HG03457 (cell line): ENCODE measurements at regions not wholly inside any gene's neighbourhood (a gene's known extent, or its start where the extent isn't known, plus 50 kb on each side); places are given as distances from the start of the nearest gene placed in this dataset.
"Not testable (repeated sequence)": the region's sequence is repeated elsewhere in the genome, so short reads cannot be mapped to it uniquely, and the experiment has no call there.

Source experiments
- ATAC-seq: cut with Tn5 transposase; IDR thresholded peaks from one replicate; pipeline ENCODE4 v1.9.1; 2021; ENCODE audit warnings: moderate number of reproducible peaks; ENCODE audit not compliant: unreplicated experiment

DNA sequence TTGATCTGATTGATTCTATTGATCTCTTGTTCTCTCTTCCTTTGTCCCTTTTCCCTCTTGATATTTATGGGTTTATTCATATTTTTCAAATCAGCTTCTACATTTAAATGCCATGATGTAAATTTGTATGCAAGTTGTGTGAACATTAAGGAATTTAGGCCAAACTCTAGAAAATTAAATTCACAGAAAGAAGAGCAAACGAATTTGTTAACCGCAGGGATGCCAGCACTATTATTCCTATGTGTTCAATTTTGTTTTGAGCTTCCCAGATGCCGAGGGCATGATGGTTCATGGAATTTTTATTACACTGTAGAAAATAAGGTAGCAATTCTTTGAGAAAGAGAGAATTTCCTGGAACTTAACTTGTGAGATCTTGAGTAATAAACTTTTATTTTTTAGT is 220.9 kb downstream of the BUB3 start:
- ATAC-seq: no peak

DNA sequence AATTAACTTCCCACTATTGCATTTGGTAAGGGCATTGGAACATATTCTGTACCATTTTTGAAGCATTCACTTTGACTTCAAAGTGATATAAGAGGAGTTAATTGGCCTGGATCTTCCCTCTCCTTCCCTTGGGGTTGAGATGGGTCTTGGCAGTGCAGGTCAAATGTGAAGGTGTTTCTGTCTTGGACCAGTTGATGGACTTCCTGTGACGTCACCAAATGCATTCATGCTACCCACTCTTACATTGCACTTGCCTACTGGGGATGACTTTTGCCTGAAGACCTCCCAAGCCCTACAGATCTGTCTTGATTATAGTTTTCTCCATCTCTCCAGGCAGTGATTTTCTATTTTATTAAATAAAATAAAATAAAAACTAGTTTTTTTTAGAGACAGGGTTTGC is 221.5 kb downstream of the BUB3 start:
- ATAC-seq: no peak

DNA sequence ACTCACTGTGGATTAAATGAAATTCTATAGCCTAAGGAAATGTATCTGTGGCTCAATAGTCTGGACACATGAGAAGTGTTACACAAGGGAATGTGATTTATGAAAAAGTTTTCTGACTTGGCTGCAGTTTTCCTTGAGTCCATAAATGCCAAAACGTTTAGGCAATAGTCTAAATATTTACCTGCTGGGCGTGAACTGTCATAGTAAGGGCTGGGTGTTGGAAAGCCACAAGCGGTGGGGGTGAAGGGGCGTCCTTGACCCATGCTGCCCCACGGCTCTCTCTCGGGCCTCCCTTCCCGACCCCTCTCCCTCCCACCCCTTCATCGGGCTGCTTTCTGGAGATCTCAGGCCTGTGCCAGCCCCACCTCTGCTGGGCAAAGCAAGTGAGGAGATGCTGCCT is 223.7 kb downstream of the BUB3 start:
- ATAC-seq: no peak

DNA sequence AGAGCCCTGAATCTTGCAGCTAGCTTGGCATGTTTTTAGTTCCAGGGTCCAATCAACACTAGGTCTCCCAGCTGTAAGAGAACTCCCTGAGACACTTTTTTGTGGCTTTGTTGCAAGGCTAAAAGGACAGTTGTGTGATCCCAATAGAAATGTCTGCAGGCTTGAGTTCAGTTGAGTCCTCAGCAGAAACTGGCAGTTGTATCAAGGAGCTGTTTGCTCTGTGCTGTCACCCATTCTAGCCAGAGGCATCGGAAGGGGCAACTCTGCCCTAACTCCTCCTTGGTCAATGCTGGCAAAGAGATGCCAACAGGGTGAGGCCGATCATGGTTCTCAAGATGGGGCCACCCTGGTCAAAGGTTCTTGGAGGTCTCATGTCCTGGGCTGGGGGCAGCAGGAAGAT is 224.1 kb downstream of the BUB3 start:
- no peak for ATAC-seq

DNA sequence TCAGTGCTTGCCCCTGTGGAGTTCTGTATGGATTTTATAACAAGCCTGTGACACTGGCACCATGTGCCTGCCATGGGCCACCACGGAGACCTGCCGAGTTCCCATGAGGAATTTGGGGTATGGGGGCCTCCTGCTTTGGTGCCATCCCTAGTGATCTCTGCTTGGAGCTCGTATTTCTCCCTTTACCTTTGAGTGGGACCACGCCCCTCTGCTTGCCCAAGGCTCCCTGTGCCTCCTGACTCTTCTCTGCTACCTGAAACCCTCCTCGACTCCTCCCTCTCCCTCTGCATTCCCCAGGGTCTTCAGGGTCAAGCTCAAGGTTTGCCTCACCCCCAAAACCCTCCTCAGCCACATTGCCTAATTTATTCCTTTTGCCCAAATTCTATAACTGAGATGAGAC is 225.0 kb downstream of the BUB3 start:
- ATAC-seq: no peak

DNA sequence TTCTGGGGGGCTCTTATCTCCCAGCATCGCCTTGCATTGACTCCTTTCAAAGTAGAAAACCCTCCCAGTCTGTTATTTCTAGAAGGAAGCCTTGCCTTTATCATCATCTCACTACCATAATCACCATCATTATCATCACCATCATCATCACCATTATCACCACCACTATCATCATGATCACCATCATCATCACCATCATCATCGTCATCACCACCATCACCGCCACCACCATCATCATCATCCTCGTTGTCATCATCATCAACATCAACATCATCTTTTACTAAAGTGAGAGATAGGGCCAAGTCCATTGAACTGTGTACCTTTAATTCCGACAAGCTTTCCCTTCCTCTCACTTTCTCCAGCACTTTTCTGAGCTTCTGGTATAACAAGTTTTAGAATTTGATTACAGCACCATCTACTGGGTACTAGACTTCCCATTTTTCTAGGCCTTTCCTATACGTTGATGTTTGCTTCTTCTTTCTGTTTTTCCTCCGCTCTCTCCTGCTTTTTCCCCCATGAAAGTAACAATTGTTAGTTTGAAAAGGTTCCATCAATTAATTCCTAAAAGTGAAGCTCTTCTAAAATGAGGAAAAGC is 226.4 kb downstream of the BUB3 start:
- no peak for ATAC-seq

DNA sequence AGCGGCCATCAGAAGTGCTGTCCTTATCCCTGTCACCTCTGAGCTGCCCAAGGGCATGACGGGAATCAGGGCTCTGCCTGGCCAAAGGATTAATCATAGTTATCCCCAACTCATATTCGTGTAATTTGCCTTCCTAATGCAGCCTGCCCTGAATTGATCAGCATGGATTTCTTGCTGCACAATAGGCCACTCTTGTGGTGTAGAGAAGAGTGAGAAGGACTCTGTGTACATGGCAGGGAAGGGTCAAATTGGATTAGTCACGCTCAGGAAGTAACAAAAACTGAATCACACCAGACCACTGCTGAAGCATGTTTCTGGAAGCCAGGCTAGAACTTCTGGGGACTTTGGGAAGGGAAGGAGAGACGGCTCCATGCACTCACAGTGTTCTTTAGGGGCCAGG is 227.0 kb downstream of the BUB3 start:
- no peak for ATAC-seq

DNA sequence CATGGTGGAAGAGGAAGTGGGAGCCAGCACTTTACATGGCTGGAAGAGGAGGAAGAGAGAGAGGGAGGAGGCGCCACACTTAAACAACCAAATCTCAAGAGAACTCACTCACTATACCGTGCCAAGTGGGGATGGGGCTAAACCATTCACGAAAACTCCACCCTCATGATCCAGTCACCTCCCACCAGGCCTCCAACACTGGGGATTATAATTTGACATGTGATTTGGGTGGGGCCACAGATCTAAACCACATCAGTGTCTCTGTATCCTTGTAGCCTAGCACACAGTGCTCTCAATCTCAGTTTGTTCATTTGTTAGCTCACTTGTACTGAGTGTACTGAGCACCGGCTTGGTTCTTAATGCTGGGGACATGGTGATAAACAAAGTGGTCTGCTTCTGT is 228.3 kb downstream of the BUB3 start:
- ATAC-seq: no peak

DNA sequence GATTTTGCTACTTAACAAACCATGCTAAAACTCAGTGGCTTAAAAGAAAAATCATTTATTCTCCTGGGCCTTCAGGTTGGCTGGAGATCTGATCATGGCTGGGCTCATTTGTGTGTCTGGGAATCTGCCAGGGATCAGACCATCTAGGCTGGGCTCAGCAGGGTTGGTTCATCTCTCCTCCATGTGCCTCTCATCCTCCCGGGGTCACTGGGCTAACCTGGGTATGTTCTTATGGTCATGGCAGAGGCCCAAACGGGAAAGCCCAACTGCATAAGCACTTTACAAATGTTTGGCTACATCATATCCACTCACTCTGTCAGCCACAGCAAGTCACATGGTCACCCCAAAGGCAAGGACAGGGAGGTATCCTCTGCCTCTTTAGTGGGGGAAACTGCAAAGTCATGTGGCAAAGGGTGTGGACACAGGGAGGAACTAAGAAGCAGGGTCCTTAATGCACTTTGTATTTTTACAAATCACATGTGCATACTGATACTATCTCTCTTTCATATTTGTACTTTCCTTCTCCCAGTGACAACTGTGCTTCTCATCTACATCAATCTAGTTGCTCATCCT is 231.4 kb downstream of the BUB3 start:
- ATAC-seq: no peak

DNA sequence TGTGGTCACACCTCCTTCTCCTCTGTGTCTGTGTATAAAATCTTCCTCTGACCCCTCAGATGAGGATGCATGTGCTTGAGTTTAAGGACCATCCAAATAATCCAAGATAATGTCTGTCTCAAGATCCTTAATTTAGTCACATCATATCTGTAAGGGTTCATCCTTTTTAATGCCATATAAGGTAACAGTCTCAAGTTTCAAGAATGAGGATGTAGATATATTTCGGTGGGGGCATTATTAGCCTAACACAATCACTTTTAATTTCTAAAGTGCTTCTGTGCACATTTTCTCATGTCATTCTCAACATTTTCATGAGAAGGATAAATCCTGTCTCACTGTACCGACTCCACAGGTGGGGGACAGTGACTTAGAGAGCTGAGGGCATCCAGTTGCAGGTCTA is 235.3 kb downstream of the BUB3 start:
- no peak for ATAC-seq

DNA sequence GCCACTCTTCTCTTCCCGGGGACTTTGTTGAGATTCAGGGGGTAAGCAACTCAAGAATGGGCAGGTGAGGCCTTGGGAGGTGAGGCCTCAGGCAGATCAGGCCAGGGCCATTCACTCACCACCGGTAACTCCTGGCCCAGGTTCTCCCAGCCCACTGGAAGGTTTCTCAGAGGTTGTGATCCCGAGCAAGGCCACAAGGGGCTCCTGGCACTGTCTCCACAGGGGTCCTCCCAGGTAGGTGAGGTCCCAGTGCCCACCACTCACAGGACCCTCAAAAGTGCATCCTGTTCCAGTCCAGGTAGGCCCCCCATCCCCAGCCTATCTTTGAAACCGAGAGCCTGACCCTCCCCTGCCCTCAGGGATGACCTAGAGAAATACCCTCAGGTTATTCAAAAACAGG is 236.1 kb downstream of the BUB3 start:
- ATAC-seq: no peak

DNA sequence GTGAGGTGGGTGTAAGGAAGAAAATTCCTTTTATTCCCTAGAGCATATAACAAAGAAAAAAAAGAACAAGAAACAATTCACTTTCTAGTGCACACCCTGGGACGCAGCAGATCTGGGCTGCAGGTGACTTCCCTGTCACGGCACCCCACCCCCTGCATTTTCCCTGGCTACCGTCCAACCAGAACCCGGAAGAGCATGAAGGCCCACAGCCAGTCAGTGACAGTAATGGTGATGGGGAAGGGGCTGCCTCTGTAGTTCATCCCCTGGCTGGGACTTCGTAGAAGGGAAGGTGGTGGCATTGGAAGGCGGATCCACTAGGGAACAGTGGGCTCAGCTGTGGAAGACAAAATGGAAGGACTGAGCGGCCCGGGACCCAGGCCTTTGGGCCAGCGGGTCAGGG is 236.7 kb downstream of the BUB3 start:
- ATAC-seq: no peak

DNA sequence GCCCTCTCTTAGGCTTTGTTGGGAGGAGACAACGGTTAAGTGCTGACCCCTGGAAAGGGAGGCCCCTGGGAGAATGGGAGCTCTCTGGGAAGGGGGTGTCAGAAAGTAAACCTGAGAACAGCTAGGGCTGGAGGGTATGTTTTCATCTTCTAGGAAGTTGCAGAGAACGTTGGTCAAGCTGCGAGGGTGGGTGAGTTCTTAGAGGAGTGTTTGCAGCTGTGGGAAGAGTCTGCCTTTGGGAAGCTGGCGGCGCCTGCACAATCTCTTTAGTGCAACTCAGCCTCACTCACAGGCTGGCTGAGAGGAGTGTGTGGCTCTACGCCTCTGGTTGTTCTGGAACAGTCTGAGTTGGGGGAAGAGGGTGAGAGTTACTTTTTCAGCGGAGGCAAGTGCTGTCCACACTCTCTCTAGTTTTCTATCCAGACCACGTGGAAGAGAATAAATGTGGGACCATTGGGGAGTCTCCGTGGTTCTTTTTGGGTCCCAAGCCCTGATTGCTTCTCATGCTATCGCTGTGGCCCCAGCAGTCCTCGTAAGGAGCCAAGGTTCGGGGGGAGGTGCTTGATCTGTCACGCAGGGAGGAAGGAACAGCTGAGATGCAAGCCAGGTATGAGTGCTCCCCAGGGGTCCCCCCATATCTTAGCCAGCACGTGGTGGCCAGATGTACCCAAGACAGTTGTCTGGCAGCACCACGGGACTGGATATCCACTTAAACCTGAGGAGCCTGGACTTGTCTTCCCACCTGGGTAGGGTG is 237.2 kb downstream of the BUB3 start:
- ATAC-seq: no peak

DNA sequence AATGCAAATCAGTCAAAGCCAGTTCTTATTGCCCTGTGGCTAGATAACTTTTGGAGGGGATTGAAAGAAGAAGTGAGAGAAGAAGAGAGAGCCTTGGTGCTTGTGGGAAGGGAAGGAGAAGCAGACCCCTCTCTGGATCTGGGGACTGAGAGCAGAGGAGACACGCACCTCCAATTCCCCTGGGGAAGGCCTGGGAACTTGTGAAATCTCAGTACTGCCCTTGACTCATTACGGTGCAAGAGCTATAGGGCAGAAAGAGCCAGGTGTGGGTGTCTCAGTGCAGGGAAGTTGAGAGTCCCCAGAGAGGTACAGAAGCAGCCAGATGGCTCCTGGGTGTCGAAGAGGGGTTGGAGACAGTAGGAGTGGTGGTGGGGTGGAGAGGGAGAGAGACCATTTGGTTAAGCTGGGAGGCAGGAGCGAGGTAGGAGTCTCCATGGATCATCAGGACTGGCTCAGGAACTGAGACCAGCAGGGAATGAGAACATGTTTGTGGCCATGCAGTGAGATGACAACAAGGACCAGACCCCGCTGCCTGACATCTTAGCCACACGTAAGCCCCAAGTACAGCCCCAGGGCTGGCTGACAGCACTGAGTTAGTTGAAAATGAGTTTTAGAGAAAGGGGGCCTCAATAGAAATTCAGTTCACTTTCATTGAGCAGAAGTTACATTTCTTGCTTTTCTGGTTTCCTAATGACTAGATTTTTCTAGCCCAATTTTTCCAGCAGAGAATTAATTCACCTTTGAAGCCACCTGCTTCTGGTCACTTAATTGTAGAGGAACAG is 238.2 kb downstream of the BUB3 start:
- ATAC-seq: peak; percentile 78

DNA sequence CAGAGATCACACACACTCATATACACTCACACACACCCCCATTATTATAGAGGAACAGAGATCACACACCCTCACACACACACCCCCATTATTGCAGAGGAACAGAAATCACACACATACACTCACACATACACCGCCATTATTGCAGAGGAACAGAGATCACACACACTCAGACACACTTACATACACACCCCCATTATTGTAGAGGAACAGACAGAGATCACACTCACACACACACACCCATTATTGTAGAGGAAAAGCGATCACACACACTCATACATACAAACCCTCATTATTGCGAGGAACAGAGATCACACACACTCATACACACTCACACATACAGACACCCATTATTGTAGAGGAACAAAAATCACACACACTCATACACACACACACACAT is 239.0 kb downstream of the BUB3 start:
- ATAC-seq: no peak

DNA sequence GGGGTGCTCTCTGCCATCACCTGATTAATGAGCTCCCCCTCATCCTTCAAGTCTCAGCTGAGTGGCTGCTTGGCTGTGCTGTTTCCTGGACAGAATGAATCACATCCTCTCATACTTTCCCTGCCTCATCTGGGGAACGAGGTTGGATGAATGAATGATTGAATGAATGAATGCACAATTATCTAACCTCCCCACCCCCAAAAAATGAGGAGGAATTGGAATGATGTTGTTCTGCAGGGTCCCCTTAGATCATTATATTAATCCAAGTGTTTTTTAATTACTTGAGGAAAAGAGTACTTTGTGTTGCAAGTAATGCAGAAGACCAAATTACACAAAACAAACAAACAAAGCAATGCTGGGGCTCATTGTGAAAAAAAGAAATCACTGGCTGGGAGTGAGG is 240.2 kb downstream of the BUB3 start:
- no peak for ATAC-seq

DNA sequence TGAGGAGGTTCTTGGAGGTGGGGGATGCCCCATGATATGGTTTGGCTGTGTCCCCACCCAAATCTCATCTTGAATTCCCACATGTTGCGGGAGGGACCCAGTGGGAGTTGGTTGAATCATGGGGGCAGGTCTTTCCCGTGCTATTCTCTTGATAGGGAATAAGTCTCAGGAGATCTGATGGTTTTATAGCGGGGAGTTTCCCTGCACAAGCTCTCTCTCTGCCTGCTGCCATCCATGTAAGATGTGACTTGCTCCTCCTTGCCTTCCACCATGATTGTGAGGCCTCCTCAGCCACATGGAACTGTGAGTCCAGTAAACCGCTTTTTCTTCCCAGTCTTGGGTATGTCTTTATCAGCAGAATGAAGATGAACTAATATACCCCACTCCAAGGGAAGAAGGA is 241.0 kb downstream of the BUB3 start:
- not testable (repeated sequence) for ATAC-seq

DNA sequence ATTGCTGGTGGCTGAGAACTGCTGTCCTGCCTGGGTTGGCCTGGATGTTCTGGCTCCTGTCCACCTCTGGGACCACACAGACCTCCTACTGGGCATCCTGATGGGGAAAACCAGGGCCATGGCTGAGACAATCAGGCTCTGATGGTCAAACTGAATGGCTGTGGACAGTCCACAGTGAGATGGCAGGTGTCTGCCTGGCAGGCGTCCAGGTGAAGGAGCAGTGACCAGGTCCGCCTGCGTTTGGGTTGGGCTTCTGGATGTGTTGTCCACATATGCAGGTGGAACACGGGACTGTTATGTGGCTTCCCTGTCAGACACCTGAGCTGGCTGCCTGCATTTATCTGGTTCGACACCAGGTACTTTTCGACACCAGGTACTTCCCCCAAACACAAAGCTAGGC is 241.7 kb downstream of the BUB3 start:
- no peak for ATAC-seq

DNA sequence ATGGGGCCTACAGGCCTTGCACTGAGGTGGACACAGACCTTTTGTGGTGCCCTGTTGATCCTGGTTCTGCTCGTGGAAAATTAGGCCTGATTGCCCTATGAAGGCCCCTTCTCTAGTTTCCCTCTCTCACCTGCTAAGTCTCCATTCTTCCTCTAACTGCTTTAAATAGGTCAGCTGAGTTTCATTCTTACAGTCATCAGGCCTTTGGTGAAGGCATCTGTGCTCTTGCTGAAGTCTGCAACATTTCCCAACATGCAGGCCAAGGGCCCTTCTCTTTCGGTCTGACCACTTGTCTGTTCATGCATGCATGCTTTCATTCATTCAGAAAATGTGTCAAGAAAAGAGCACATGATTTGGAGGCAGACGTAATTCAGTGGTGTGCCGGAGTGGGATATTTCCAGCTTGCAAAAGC is 244.0 kb downstream of the BUB3 start:
- ATAC-seq: peak; percentile 58

DNA sequence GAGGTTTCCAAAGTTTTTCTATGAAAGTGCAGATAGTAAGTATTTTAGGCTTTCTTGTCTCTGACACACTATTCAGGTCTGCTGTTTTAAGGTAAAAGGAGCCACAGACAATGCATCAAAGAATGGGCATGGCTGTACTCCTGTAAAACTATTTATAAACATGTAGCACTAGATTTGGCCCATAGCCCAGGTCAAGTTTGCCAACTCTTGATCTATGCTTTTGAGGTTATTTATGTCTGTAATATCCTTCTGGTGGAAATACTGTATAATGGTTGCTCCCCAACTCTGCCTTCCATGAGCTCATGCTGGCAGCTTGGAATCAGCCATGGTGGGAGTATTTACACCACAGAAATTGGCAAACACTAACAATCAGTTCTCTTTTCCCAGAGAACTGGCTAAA is 244.6 kb downstream of the BUB3 start:
- no peak for ATAC-seq

DNA sequence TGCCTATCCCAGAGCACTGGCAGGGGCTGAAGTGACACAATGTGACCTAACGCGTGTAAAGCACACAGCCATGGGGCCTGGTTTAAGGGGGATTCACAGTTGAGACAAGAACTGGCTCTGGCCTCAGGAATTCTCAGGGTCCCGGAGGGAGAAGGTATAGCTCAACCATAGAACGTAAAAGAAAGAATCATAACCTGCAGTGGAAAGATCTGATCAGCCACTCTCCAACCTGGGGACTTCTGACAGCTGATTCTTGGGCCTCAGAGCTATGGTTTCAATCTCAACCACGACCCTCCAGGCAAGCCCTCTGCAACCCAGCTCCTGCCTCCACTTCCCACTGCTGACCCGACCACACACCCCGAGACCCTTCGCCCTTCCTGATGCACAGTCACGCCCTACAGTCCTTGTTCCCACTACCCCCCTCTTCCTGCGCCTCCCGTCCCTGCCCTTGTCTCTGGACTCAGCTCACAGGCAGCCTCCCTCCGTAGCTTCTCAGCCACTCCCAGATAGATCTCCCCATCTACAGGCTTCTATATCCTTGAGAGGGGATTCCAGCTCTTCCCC is 245.2 kb downstream of the BUB3 start:
- no peak for ATAC-seq

DNA sequence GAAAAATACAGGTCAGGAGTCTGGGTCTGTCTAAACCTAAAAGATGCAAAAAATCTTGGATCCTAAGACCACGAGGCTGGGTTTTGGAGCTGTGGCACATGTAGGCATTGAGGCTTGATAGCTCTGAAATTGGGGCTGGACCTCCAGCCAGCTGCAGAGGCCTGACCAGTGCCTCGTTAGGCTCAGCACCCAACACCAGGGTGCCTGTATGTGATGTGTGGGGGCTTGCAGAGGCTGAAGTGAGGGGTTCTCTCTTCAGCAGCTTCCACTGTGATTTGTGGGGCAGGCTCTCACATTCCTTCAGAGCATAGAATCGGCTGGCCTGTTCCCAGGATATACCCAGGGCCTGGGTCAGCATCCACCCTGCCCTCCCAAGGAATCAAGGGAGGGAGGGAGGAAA is 247.8 kb downstream of the BUB3 start:
- ATAC-seq: no peak
